HG03175 (cell line): ENCODE measurements at regions not wholly inside any gene's neighbourhood (a gene's known extent, or its start where the extent isn't known, plus 50 kb on each side); places are given as distances from the start of the nearest gene placed in this dataset.

Source experiments
- ATAC-seq: cut with Tn5 transposase; IDR thresholded peaks from one replicate; pipeline ENCODE4 v1.9.1; 2021; ENCODE audit warnings: mild to moderate bottlenecking, moderate library complexity; ENCODE audit not compliant: unreplicated experiment

GRCh38 chr13:47087241-47087640, 190.4 kb upstream of the HTR2A start:
- no peak for ATAC-seq

GRCh38 chr13:47085346-47085745, 188.5 kb upstream of the HTR2A start:
- no peak for ATAC-seq

- no peak for ATAC-seq
These were observed 185.0 kb upstream of the HTR2A start for GRCh38 chr13:47081850-47082249.

- no peak for ATAC-seq
These were observed 184.4 kb upstream of the HTR2A start for GRCh38 chr13:47081246-47081645.

- no peak for ATAC-seq
These were observed 183.8 kb upstream of the HTR2A start for GRCh38 chr13:47080621-47081020.

GRCh38 chr13:47076500-47076899, 179.6 kb upstream of the HTR2A start:
- no peak for ATAC-seq

GRCh38 chr13:47069133-47069532, 172.3 kb upstream of the HTR2A start:
- no peak for ATAC-seq

- ATAC-seq: no peak
These were observed 170.5 kb upstream of the HTR2A start for GRCh38 chr13:47067306-47067705.

- no peak for ATAC-seq
These were observed 169.4 kb upstream of the HTR2A start for GRCh38 chr13:47066226-47066625.

- no peak for ATAC-seq
These were observed 167.5 kb upstream of the HTR2A start for GRCh38 chr13:47064381-47064780.

GRCh38 chr13:47049276-47049989, 152.6 kb upstream of the HTR2A start:
- no peak for ATAC-seq

- ATAC-seq: no peak
These were observed 149.9 kb upstream of the HTR2A start for GRCh38 chr13:47046706-47047105.

GRCh38 chr13:47044842-47045241, 148.0 kb upstream of the HTR2A start:
- no peak for ATAC-seq

GRCh38 chr13:47039106-47039505, 142.3 kb upstream of the HTR2A start:
- ATAC-seq: no peak

GRCh38 chr13:47038188-47038587, 141.3 kb upstream of the HTR2A start:
- ATAC-seq: no peak

GRCh38 chr13:47036294-47037008, 139.6 kb upstream of the HTR2A start:
- peak; percentile 99 for ATAC-seq

GRCh38 chr13:47033216-47033615, 136.4 kb upstream of the HTR2A start:
- no peak for ATAC-seq

- no peak for ATAC-seq
These were observed 131.1 kb upstream of the HTR2A start for GRCh38 chr13:47027780-47028437.

- no peak for ATAC-seq
These were observed 129.1 kb upstream of the HTR2A start for GRCh38 chr13:47025791-47026447.

GRCh38 chr13:47019977-47020376, 123.1 kb upstream of the HTR2A start:
- ATAC-seq: no peak

GRCh38 chr13:47017476-47017875, 120.6 kb upstream of the HTR2A start:
- no peak for ATAC-seq
